ENCODE measurements at regions not wholly inside any gene's neighbourhood (a gene's known extent, or its start where the extent isn't known, plus 50 kb on each side); places are given as distances from the start of the nearest gene placed in this dataset.

DNA sequence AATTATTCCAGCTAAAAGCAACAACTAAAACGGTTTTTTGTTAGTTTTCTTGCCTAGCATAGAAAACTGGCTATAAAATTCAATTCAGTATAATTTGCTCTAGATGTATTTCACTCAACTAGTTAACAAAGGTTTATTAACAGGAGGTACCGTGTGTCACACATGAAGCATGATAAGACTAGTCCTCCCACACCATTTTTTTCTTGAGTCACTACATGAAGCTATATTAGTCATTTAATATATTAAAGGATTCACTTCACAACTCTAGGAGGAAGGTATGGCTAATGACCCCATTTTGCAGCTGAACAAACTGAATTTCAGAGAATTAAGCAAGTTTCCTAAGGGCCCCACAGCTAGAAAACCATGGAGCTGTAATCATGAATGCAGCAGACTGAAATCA lies 307.8 kb upstream of the USP25 start:
- H3K27me3 ChIP-seq (replicated peaks in 2 of 5; ENCODE audit: control insufficient read depth in 4 of 5, insufficient read depth in 5 of 5, low read length in 4 of 5), result no peaks in the 10 kb centered on the region
- peaks cover 0 to 23% (median 5%) of the 10 kb centered on the region in 4 experiments for H3K36me3 ChIP-seq (ENCODE audit: control insufficient read depth in 4 of 4, insufficient read depth in 4 of 4, low read length in 3 of 4)
- no peak for DNase-seq
- ChIA-PET CTCF (interaction anchor here (1.3 kb wide), 2 partner anchors 8 to 10 kb away, joined by 3 to 5 read pairs; no protein-coding TSS in a partner anchor), POLR2A (no interaction called here)
- no peak overlapping the region for H3K27ac ChIP-seq (ENCODE audit: insufficient read depth in 1 of 2, low read depth in 1 of 2, low read length in 2 of 2, poor library complexity in 1 of 2, severe bottlenecking in 2 of 2)
- peaks cover 0 to 17% (median 6%) of the 10 kb centered on the region in 4 experiments for H3K4me1 ChIP-seq (ENCODE audit: control extremely low read depth in 1 of 4, control insufficient read depth in 4 of 4, insufficient read depth in 4 of 4, low read length in 3 of 4)
- no peaks in the 10 kb centered on the region for H3K9me3 ChIP-seq (ENCODE audit: control extremely low read depth in 1 of 5, control insufficient read depth in 4 of 5, insufficient read depth in 2 of 5, low read depth in 1 of 5, low read length in 4 of 5)
- H3K4me3 ChIP-seq (ENCODE audit: control insufficient read depth in 1 of 7, extremely low read depth in 1 of 7, insufficient read depth in 4 of 7, low read depth in 2 of 7, low read length in 6 of 7), result no peak overlapping the region
- WGBS (ENCODE audit: insufficient coverage), result no CpG with 5 or more reads among the region's 2 CpGs

DNA sequence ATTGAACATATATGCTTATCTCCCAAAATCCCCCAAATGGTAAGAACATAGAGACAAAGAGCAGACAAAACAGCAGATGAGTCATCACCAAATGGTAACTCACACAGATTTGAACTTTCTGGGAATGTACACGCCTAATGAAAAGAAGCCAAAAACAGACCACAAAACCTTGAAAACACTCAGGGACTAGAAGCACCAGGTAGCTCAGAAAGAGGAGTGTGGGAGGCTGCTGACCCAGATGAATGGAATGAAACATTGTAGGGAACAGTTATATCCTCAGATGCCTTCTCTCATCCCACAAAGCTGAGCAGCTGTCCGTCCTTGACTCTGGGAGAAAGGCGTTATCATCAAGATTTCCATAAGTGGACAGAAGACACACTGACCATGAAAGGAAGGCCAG lies 307.0 kb upstream of the USP25 start:
- POLR2A ChIA-PET, result no interaction called here
- H3K4me3 ChIP-seq (ENCODE audit: control insufficient read depth in 1 of 7, extremely low read depth in 1 of 7, insufficient read depth in 4 of 7, low read depth in 2 of 7, low read length in 6 of 7), result no peak overlapping the region
- WGBS (ENCODE audit: insufficient coverage), result 97% methylated on average over 2 of the region's 3 CpGs
- H3K36me3 ChIP-seq (ENCODE audit: control insufficient read depth in 4 of 4, insufficient read depth in 4 of 4, low read length in 3 of 4), result peaks cover 0 to 23% (median 5%) of the 10 kb centered on the region in 4 experiments
- CTCF ChIA-PET, result interaction anchor here (0.9 to 1.6 kb wide), 2 partner anchors 9 to 11 kb away, joined by 3 read pairs; no protein-coding TSS in a partner anchor
- peaks cover 0 to 17% (median 6%) of the 10 kb centered on the region in 4 experiments for H3K4me1 ChIP-seq (ENCODE audit: control extremely low read depth in 1 of 4, control insufficient read depth in 4 of 4, insufficient read depth in 4 of 4, low read length in 3 of 4)
- no peak overlapping the region for H3K27ac ChIP-seq (ENCODE audit: insufficient read depth in 1 of 2, low read depth in 1 of 2, low read length in 2 of 2, poor library complexity in 1 of 2, severe bottlenecking in 2 of 2)
- H3K27me3 ChIP-seq (replicated peaks in 2 of 5; ENCODE audit: control insufficient read depth in 4 of 5, insufficient read depth in 5 of 5, low read length in 4 of 5), result no peaks in the 10 kb centered on the region
- DNase-seq, result peak in 2 of 3 donors; percentile 44 to 58
- H3K9me3 ChIP-seq (ENCODE audit: control extremely low read depth in 1 of 5, control insufficient read depth in 4 of 5, insufficient read depth in 2 of 5, low read depth in 1 of 5, low read length in 4 of 5), result no peaks in the 10 kb centered on the region

DNA sequence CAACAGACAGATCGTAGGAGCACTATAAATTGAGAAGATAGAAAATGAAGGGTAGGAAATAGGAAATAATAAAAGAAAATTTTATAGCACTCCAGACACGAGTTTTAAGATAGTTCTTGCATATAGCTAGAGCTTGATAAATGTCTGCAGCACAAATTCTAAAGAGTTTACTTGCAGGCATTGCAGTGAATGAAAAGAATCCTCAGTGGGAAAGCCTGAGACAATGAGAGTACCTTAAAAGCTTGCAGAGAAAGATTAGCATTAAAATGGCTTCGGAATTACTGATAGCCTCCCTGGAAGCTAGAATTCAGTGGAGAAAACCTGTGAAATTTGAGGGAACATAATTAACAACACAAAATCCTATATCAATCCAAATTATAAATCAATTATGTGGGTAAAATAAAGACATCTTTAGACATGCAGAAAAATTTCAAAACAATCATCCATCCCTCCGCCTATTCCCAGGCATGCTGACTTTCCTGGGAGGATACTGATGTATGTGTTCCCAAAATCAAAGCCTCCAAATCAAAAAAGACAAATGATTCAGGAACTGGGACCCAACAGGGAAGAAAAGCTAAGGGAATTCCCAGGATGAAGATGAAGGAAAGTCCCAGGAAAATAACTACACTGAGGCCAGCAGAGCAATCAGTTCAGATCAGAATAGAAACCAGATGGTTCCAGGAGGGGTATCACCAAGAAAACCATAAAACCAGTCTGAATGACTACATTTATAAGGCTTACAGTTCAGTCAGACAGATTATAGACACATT lies 305.9 kb upstream of the USP25 start:
- no peak for DNase-seq
- ChIA-PET POLR2A (no interaction called here), CTCF (interaction anchor here (1.6 kb wide), 1 partner anchor 10 kb away, joined by 3 read pairs; no protein-coding TSS in a partner anchor)
- Histone ChIP-seq H3K4me3 (ENCODE audit: control insufficient read depth in 1 of 7, extremely low read depth in 1 of 7, insufficient read depth in 4 of 7, low read depth in 2 of 7, low read length in 6 of 7) (no peak overlapping the region), H3K27me3 (replicated peaks in 2 of 5; ENCODE audit: control insufficient read depth in 4 of 5, insufficient read depth in 5 of 5, low read length in 4 of 5) (no peaks in the 10 kb centered on the region), H3K27ac (ENCODE audit: insufficient read depth in 1 of 2, low read depth in 1 of 2, low read length in 2 of 2, poor library complexity in 1 of 2, severe bottlenecking in 2 of 2) (no peak overlapping the region), H3K9me3 (ENCODE audit: control extremely low read depth in 1 of 5, control insufficient read depth in 4 of 5, insufficient read depth in 2 of 5, low read depth in 1 of 5, low read length in 4 of 5) (no peaks in the 10 kb centered on the region), H3K4me1 (ENCODE audit: control extremely low read depth in 1 of 4, control insufficient read depth in 4 of 4, insufficient read depth in 4 of 4, low read length in 3 of 4) (peaks cover 0 to 17% (median 6%) of the 10 kb centered on the region in 4 experiments), H3K36me3 (ENCODE audit: control insufficient read depth in 4 of 4, insufficient read depth in 4 of 4, low read length in 3 of 4) (peaks cover 0 to 23% (median 5%) of the 10 kb centered on the region in 4 experiments)
- WGBS (ENCODE audit: insufficient coverage), result 88% methylated on average over 2 of the region's 4 CpGs

- Histone ChIP-seq H3K27ac (ENCODE audit: insufficient read depth in 1 of 2, low read depth in 1 of 2, low read length in 2 of 2, poor library complexity in 1 of 2, severe bottlenecking in 2 of 2) (no peak overlapping the region), H3K4me1 (ENCODE audit: control extremely low read depth in 1 of 4, control insufficient read depth in 4 of 4, insufficient read depth in 4 of 4, low read length in 3 of 4) (peaks cover 0 to 22% (median 6%) of the 10 kb centered on the region in 4 experiments), H3K4me3 (ENCODE audit: control insufficient read depth in 1 of 7, extremely low read depth in 1 of 7, insufficient read depth in 4 of 7, low read depth in 2 of 7, low read length in 6 of 7) (no peak overlapping the region), H3K27me3 (replicated peaks in 2 of 5; ENCODE audit: control insufficient read depth in 4 of 5, insufficient read depth in 5 of 5, low read length in 4 of 5) (no peaks in the 10 kb centered on the region), H3K36me3 (ENCODE audit: control insufficient read depth in 4 of 4, insufficient read depth in 4 of 4, low read length in 3 of 4) (peaks cover 0 to 23% (median 5%) of the 10 kb centered on the region in 4 experiments), H3K9me3 (ENCODE audit: control extremely low read depth in 1 of 5, control insufficient read depth in 4 of 5, insufficient read depth in 2 of 5, low read depth in 1 of 5, low read length in 4 of 5) (no peaks in the 10 kb centered on the region)
- WGBS (ENCODE audit: insufficient coverage), result 100% methylated on average over 2 of the region's 3 CpGs
- DNase-seq, result no peak
- CTCF ChIA-PET, result no interaction called here
- POLR2A ChIA-PET, result no interaction called here
Measured at GRCh38 chr21:15425049-15425448, 304.7 kb upstream of the USP25 start.

GRCh38 chr21:15430023-15430422 lies 299.8 kb upstream of the USP25 start:
- Histone ChIP-seq H3K27ac (ENCODE audit: insufficient read depth in 1 of 2, low read depth in 1 of 2, low read length in 2 of 2, poor library complexity in 1 of 2, severe bottlenecking in 2 of 2) (no peak overlapping the region), H3K27me3 (replicated peaks in 2 of 5; ENCODE audit: control insufficient read depth in 4 of 5, insufficient read depth in 5 of 5, low read length in 4 of 5) (no peaks in the 10 kb centered on the region), H3K9me3 (ENCODE audit: control extremely low read depth in 1 of 5, control insufficient read depth in 4 of 5, insufficient read depth in 2 of 5, low read depth in 1 of 5, low read length in 4 of 5) (peaks cover 0 to 7% (median 0%) of the 10 kb centered on the region in 5 experiments), H3K4me1 (ENCODE audit: control extremely low read depth in 1 of 4, control insufficient read depth in 4 of 4, insufficient read depth in 4 of 4, low read length in 3 of 4) (peaks cover 0 to 27% (median 7%) of the 10 kb centered on the region in 4 experiments), H3K4me3 (ENCODE audit: control insufficient read depth in 1 of 7, extremely low read depth in 1 of 7, insufficient read depth in 4 of 7, low read depth in 2 of 7, low read length in 6 of 7) (no peak overlapping the region), H3K36me3 (ENCODE audit: control insufficient read depth in 4 of 4, insufficient read depth in 4 of 4, low read length in 3 of 4) (peaks cover 0 to 5% (median 3%) of the 10 kb centered on the region in 4 experiments)
- ChIA-PET CTCF (interaction anchor here (1.0 to 2.5 kb wide), 5 partner anchors 8 to 49 kb away, joined by 3 to 8 read pairs (median 5); no protein-coding TSS in a partner anchor), POLR2A (no interaction called here)
- no peak for DNase-seq
- no CpG with 5 or more reads among the region's 2 CpGs for WGBS (ENCODE audit: insufficient coverage)

GRCh38 chr21:15430577-15430976 lies 299.2 kb upstream of the USP25 start:
- H3K36me3 ChIP-seq (ENCODE audit: control insufficient read depth in 4 of 4, insufficient read depth in 4 of 4, low read length in 3 of 4), result peaks cover 0 to 4% (median 3%) of the 10 kb centered on the region in 4 experiments
- POLR2A ChIA-PET, result no interaction called here
- no peak for DNase-seq
- H3K27ac ChIP-seq (ENCODE audit: insufficient read depth in 1 of 2, low read depth in 1 of 2, low read length in 2 of 2, poor library complexity in 1 of 2, severe bottlenecking in 2 of 2), result no peak overlapping the region
- H3K4me1 ChIP-seq (ENCODE audit: control extremely low read depth in 1 of 4, control insufficient read depth in 4 of 4, insufficient read depth in 4 of 4, low read length in 3 of 4), result peaks cover 0 to 31% (median 5%) of the 10 kb centered on the region in 4 experiments
- peaks cover 0 to 7% (median 0%) of the 10 kb centered on the region in 5 experiments for H3K9me3 ChIP-seq (ENCODE audit: control extremely low read depth in 1 of 5, control insufficient read depth in 4 of 5, insufficient read depth in 2 of 5, low read depth in 1 of 5, low read length in 4 of 5)
- 62% methylated on average over 3 of the region's 3 CpGs for WGBS (ENCODE audit: insufficient coverage)
- CTCF ChIA-PET, result interaction anchor here (1.0 to 2.5 kb wide), 5 partner anchors 8 to 49 kb away, joined by 3 to 8 read pairs (median 5); no protein-coding TSS in a partner anchor
- H3K27me3 ChIP-seq (replicated peaks in 2 of 5; ENCODE audit: control insufficient read depth in 4 of 5, insufficient read depth in 5 of 5, low read length in 4 of 5), result no peaks in the 10 kb centered on the region
- H3K4me3 ChIP-seq (ENCODE audit: control insufficient read depth in 1 of 7, extremely low read depth in 1 of 7, insufficient read depth in 4 of 7, low read depth in 2 of 7, low read length in 6 of 7), result no peak overlapping the region

DNA sequence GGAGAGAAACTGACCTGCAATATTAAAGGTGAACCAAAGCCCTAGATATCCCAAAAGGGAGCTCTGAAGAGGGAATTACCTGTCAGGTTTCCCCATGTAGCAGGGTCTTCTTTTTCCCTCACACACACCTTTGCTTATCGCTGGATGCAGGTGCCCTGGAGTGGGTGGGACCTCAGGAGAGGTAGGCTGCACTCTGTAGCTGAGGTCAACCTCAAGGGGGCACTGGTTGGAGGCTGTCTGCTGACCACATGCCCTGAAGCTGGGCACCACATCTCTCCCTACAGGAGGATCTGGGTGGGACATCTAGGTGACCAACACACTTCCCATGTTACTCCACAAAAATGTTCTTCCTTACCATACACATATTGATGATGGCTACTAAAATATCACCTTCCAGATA lies 298.7 kb upstream of the USP25 start:
- POLR2A ChIA-PET, result interaction anchor here (1.1 kb wide), 1 partner anchor 19 kb away, joined by 3 read pairs; no protein-coding TSS in a partner anchor

More for the DNA sequence above, 298.7 kb upstream of the USP25 start:
- H3K27ac ChIP-seq (ENCODE audit: insufficient read depth in 1 of 2, low read depth in 1 of 2, low read length in 2 of 2, poor library complexity in 1 of 2, severe bottlenecking in 2 of 2), result no peak overlapping the region
- no peak for DNase-seq
- H3K9me3 ChIP-seq (ENCODE audit: control extremely low read depth in 1 of 5, control insufficient read depth in 4 of 5, insufficient read depth in 2 of 5, low read depth in 1 of 5, low read length in 4 of 5), result peaks cover 0 to 7% (median 0%) of the 10 kb centered on the region in 5 experiments
- CTCF ChIA-PET, result interaction anchor here (0.7 to 2.5 kb wide), 10 partner anchors 8 to 366 kb away, joined by 3 to 8 read pairs (median 4); partner anchors contain the start of gene NRIP1
- WGBS (ENCODE audit: insufficient coverage), result no CpG with 5 or more reads among the region's 1 CpG
- H3K27me3 ChIP-seq (replicated peaks in 2 of 5; ENCODE audit: control insufficient read depth in 4 of 5, insufficient read depth in 5 of 5, low read length in 4 of 5), result no peaks in the 10 kb centered on the region
- H3K4me3 ChIP-seq (ENCODE audit: control insufficient read depth in 1 of 7, extremely low read depth in 1 of 7, insufficient read depth in 4 of 7, low read depth in 2 of 7, low read length in 6 of 7), result no peak overlapping the region
- H3K36me3 ChIP-seq (ENCODE audit: control insufficient read depth in 4 of 4, insufficient read depth in 4 of 4, low read length in 3 of 4), result peaks cover 0 to 4% (median 2%) of the 10 kb centered on the region in 4 experiments
- peaks cover under 1 to 36% (median 8%) of the 10 kb centered on the region in 4 experiments for H3K4me1 ChIP-seq (ENCODE audit: control extremely low read depth in 1 of 4, control insufficient read depth in 4 of 4, insufficient read depth in 4 of 4, low read length in 3 of 4)
